ENCODE measurements at regions not wholly inside any gene's neighbourhood (a gene's known extent, or its start where the extent isn't known, plus 50 kb on each side); places are given as distances from the start of the nearest gene placed in this dataset.

GRCh38 chr18:61606759-61607158, 273.5 kb downstream of the CDH20 start:
- TF ChIP-seq POLR2AphosphoS5 (IDR thresholded peaks at IDR 0.05) (peak in 1 of 3 donors; percentile 89), EP300 (IDR thresholded peaks at IDR 0.05) (no peak)
- DNase-seq (ENCODE audit: low spot score in 2 of 2): peak; percentile 89 to 90
- Histone ChIP-seq H3K4me3 (peak overlapping the region; percentile 39), H3K9me3 (no peaks in the 10 kb centered on the region), H3K36me3 (no peaks in the 10 kb centered on the region), H3K27me3 (no peaks in the 10 kb centered on the region), H3K27ac (peak overlapping the region; percentile 83), H3K4me1 (peaks cover 19% of the 10 kb centered on the region)
- WGBS: 2% methylated on average over 5 of the region's 5 CpGs

- H3K27ac ChIP-seq: peak overlapping the region; percentile 83
- WGBS: 14% methylated on average over 16 of the region's 17 CpGs
- peak; percentile 70 to 80 for DNase-seq (ENCODE audit: low spot score in 2 of 2)
- H3K36me3 ChIP-seq: no peaks in the 10 kb centered on the region
- H3K4me3 ChIP-seq: peak overlapping the region; percentile 39
- TF ChIP-seq POLR2AphosphoS5 (IDR thresholded peaks at IDR 0.05) (no peak), POLR2A (IDR thresholded peaks at IDR 0.05) (no peak), EP300 (IDR thresholded peaks at IDR 0.05) (no peak), CTCF (IDR thresholded peaks at IDR 0.05) (no peak)
- peaks cover 19% of the 10 kb centered on the region for H3K4me1 ChIP-seq
- H3K9me3 ChIP-seq: no peaks in the 10 kb centered on the region
- H3K27me3 ChIP-seq: no peaks in the 10 kb centered on the region
Measured at GRCh38 chr18:61606068-61606660, 272.9 kb downstream of the CDH20 start.

GRCh38 chr18:61605376-61606067, 272.3 kb downstream of the CDH20 start:
- peaks cover 19% of the 10 kb centered on the region for H3K4me1 ChIP-seq
- WGBS: 33% methylated on average over 3 of the region's 3 CpGs
- peak overlapping the region; percentile 83 for H3K27ac ChIP-seq
- H3K36me3 ChIP-seq: no peaks in the 10 kb centered on the region
- H3K27me3 ChIP-seq: no peaks in the 10 kb centered on the region
- DNase-seq (ENCODE audit: low spot score in 2 of 2): no peak
- peak overlapping the region; percentile 39 for H3K4me3 ChIP-seq
- TF ChIP-seq POLR2AphosphoS5 (IDR thresholded peaks at IDR 0.05): no peak
- TF ChIP-seq EP300 (IDR thresholded peaks at IDR 0.05): no peak
- no peak for TF ChIP-seq POLR2A (IDR thresholded peaks at IDR 0.05)
- no peak for TF ChIP-seq CTCF (IDR thresholded peaks at IDR 0.05)
- H3K9me3 ChIP-seq: no peaks in the 10 kb centered on the region
